ENCODE measurements at regions not wholly inside any gene's neighbourhood (a gene's known extent, or its start where the extent isn't known, plus 50 kb on each side); places are given as distances from the start of the nearest gene placed in this dataset.

GRCh38 chr12:76232013-76232412 is 116.2 kb downstream of the BBS10 start:
- TF ChIP-seq CTCF (IDR thresholded peaks at IDR 0.05) = no peak
- TF ChIP-seq EZH2 (IDR thresholded peaks at IDR 0.05; ENCODE audit: borderline replicate concordance, insufficient read depth, low read depth, low read length, poor library complexity, severe bottlenecking) = no peak
